Endothelial cell of umbilical vein (primary cell): ENCODE measurements at regions not wholly inside any gene's neighbourhood (a gene's known extent, or its start where the extent isn't known, plus 50 kb on each side); places are given as distances from the start of the nearest gene placed in this dataset.
"Not testable (repeated sequence)": the region's sequence is repeated elsewhere in the genome, so short reads cannot be mapped to it uniquely, and the experiment has no call there.

Experiments used
- BruUV-seq: library from RNA; stranded (reverse); fragments of 400-500 nt; replicated peaks from 2 replicates; lab custom pipeline; 2021; lab: Mats Ljungman, UMichigan
- CTCF ChIA-PET: fragments of 300-600, 350-600 bp; sonication (Branson Sonifier 250); formaldehyde crosslinking; loops from one replicate; lab custom pipeline; 2021; ENCODE audit warnings: antibody characterized with exemption, inconsistent platforms; lab: Charles Lee
- POLR2A ChIA-PET: fragments of 300-600, 350-600 bp; sonication (Branson Sonifier 250); formaldehyde crosslinking; loops from one replicate; lab custom pipeline; 2021; ENCODE audit warnings: antibody characterized with exemption, inconsistent platforms; lab: Charles Lee
- DNase-seq: peaks from one replicate; pipeline ENCODE4 v3.0.0-alpha.2; 2011; ENCODE audit warnings: low read depth, low spot score
- FAIRE-seq: peaks from 2 replicates; lab custom pipeline; 2011; peaks lifted over from hg19 to GRCh38; lab: Jason Lieb, UNC
- H2AFZ ChIP-seq: 2 replicates; pipeline ENCODE4 v1.6.0; 2012; ENCODE audit warnings: low read depth, low read length, control low read depth, inconsistent platforms
- H3K27ac ChIP-seq: 2 replicates; pipeline ENCODE4 v1.5.1; 2011; ENCODE audit warnings: low read depth, mild to moderate bottlenecking, control low read depth, low read length, moderate library complexity; ENCODE audit not compliant: insufficient read depth
- H3K27me3 ChIP-seq, 2 experiments: 2 replicates each; pipeline versions ENCODE4 v1.6.0 to v1.6.1; 2011; ENCODE audit warnings: low read length in 2 of 2, mixed read lengths in 1 of 2; ENCODE audit not compliant: control insufficient read depth in 2 of 2, insufficient read depth in 2 of 2
- H3K36me3 ChIP-seq, 2 experiments: 2 replicates in 1 of 2; 3 replicates in 1 of 2; pipeline ENCODE4 v1.5.1; 2011; ENCODE audit warnings: low read length in 2 of 2, mild to moderate bottlenecking in 1 of 2, moderate library complexity in 1 of 2; ENCODE audit not compliant: control insufficient read depth in 2 of 2, insufficient read depth in 2 of 2; ENCODE audit errors: extremely low read depth in 1 of 2
- H3K4me1 ChIP-seq: 3 replicates; pipeline ENCODE4 v1.5.1; 2011; ENCODE audit warnings: mild to moderate bottlenecking, low read length; ENCODE audit not compliant: control insufficient read depth, insufficient read depth; ENCODE audit errors: extremely low read depth
- H3K4me2 ChIP-seq: 2 replicates; pipeline ENCODE4 v1.6.1; 2011; ENCODE audit warnings: low read length, control low read depth, mixed read lengths; ENCODE audit not compliant: insufficient read depth
- H3K4me3 ChIP-seq, 3 experiments: fragments of 200-600 bp in 1 of 3; sonication (generic), shearing (Covaris generic) in 1 of 3; replicated peaks in 1 of 3; 2 replicates each; pipeline ENCODE4 v1.5.1; 2011 to 2016; ENCODE audit warnings: control low read depth in 3 of 3, low read length in 3 of 3, mild to moderate bottlenecking in 2 of 3, inconsistent platforms in 1 of 3, low read depth in 1 of 3, moderate library complexity in 1 of 3; ENCODE audit not compliant: insufficient read depth in 1 of 3
- H3K79me2 ChIP-seq: 2 replicates; pipeline ENCODE4 v1.6.0; 2012; ENCODE audit warnings: low read length, inconsistent platforms; ENCODE audit not compliant: control insufficient read depth, insufficient read depth
- H3K9ac ChIP-seq: replicated peaks from 2 replicates; pipeline ENCODE3; 2011; ENCODE audit warnings: low read length, control low read depth; ENCODE audit not compliant: insufficient read depth; ENCODE audit errors: extremely low read depth
- H3K9me1 ChIP-seq: replicated peaks from 3 replicates; pipeline ENCODE4 v1.6.0; 2011; ENCODE audit warnings: mild to moderate bottlenecking, low read length; ENCODE audit not compliant: control insufficient read depth, insufficient read depth; ENCODE audit errors: extremely low read depth
- H3K9me3 ChIP-seq: replicated peaks from 2 replicates; pipeline ENCODE4 v1.5.1; 2012; ENCODE audit warnings: low read length, inconsistent platforms; ENCODE audit not compliant: control insufficient read depth, insufficient read depth
- H4K20me1 ChIP-seq: replicated peaks from 2 replicates; pipeline ENCODE3; 2011; ENCODE audit warnings: mild to moderate bottlenecking, low read length; ENCODE audit not compliant: control insufficient read depth, insufficient read depth; ENCODE audit errors: extremely low read depth
- EZH2 ChIP-seq: IDR thresholded peaks from 2 replicates; pipeline ENCODE4 v1.6.1; 2012; ENCODE audit warnings: borderline replicate concordance, low read depth, mild to moderate bottlenecking, moderate library complexity, low read length, inconsistent platforms; ENCODE audit not compliant: severe bottlenecking
- FOS ChIP-seq: IDR thresholded peaks from 2 replicates; pipeline ENCODE4 v1.6.1; 2011; ENCODE audit warnings: mild to moderate bottlenecking, low read length, moderate library complexity, borderline replicate concordance; ENCODE audit not compliant: insufficient read depth
- GATA2 ChIP-seq: IDR thresholded peaks from 2 replicates; pipeline ENCODE4 v1.7.0; 2011; ENCODE audit warnings: low read depth, mild to moderate bottlenecking, moderate library complexity, mixed read lengths, low read length; ENCODE audit not compliant: insufficient read length, insufficient read depth
- JUN ChIP-seq: IDR thresholded peaks from 2 replicates; pipeline ENCODE4 v1.6.1; 2011; ENCODE audit warnings: borderline replicate concordance, low read depth; ENCODE audit not compliant: insufficient read length, insufficient read depth
- MYC ChIP-seq: IDR thresholded peaks from one replicate; pipeline ENCODE4 v1.6.1; 2011; ENCODE audit warnings: mild to moderate bottlenecking, low read depth, low read length
- POLR2A ChIP-seq: IDR thresholded peaks from 2 replicates; pipeline ENCODE4 v1.6.1; 2012; ENCODE audit warnings: low read depth, mild to moderate bottlenecking, control low read depth, low read length
- POLR2AphosphoS5 ChIP-seq: IDR thresholded peaks from 2 replicates; pipeline ENCODE4 v1.6.1; 2012; ENCODE audit warnings: low read depth, mild to moderate bottlenecking, control low read depth, low read length, moderate library complexity; ENCODE audit not compliant: insufficient read depth
- dilution Hi-C: fragments of 300-500 bp; cut with MboI; formaldehyde crosslinking; loops from one replicate; pipeline ENCODE4 v1.15.0; 2019; ENCODE audit warnings: low sequenced_read_pairs; ENCODE audit not compliant: extremely low pct_ligation_motif_present
- intact Hi-C: fragments of 100-400 bp; cut with micrococcal nuclease; formaldehyde crosslinking; loops from one replicate; pipeline ENCODE4 v1.10.0; 2022
- TF ChIP-seq, protein P1 (sequence below): IDR thresholded peaks from 2 replicates; pipeline ENCODE4 v1.6.1; 2011; ENCODE audit not compliant: insufficient read depth, insufficient read length
- TF ChIP-seq, protein P2 (sequence below), 2 donors: IDR thresholded peaks; 1 replicate in 1 of 2; 2 replicates in 1 of 2; pipeline ENCODE4 v1.5.1; 2011; ENCODE audit warnings: low read length in 2 of 2, mild to moderate bottlenecking in 2 of 2, moderate library complexity in 2 of 2, control low read depth in 1 of 2, inconsistent platforms in 1 of 2, low read depth in 1 of 2; ENCODE audit not compliant: insufficient read depth in 1 of 2; ENCODE audit errors: extremely low read depth in 1 of 2

DNA sequence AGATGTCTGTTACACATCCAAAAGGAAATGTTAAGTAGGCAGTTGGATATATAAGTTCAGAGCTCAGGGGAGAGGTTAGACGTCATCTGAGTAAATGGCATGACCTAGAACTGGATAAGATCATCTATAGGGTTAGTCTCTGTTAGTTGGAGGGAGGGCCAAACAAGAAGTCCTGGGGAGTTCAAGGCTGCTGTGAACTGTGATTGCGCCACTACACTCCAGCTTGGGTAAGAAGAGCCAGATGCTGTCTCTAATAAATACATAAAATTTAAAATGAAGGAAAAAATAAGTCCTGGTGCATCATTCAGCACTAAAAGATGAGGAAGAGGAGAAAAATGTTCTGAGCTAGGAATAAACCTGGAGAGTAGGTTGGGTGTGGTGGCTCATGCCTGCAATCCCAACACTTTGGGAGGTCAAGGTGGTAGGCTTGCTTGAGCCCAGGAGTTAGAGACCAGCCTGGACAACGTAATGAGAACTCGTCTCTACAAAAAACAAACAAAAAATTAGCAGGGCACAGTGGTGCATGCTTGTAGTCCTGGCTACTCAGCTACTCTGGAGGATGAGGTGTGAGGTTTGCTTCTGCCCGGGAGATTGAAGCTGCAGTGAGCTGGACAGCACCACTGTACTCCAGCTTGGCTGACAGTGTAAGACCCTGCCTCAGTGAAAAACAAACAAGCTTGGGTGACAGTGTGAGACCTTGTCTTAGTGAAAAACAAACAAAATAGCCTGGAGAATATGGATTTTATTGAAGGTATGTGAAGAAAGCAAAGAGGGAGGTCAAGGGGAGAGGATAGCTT lies 123.6 kb downstream of the ACTBL2 start:
- dilution Hi-C loops (no loop called here), intact Hi-C loops (no loop called here)
- POLR2A ChIA-PET = no interaction called here

DNA sequence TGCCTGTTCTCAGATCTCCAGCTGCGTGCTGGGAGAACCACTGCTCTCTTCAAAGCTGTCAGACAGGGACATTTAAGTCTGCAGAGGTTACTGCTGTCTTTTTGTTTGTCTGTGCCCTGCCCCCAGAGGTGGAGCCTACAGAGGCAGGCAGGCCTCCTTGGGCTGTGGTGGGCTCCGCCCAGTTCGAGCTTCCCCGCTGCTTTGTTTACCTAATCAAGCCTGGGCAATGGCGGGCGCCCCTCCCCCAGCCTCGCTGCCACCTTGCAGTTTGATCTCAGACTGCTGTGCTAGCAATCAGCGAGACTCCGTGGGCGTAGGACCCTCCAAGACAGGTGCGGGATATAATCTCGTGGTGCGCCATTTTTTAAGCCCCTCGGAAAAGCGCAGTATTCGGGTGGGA lies 125.8 kb downstream of the ACTBL2 start:
- H3K9me3 ChIP-seq, intact Hi-C loops, H3K9me1 ChIP-seq, H3K9ac ChIP-seq, H3K27me3 ChIP-seq, FAIRE-seq, H3K36me3 ChIP-seq, BruUV-seq, dilution Hi-C loops, H3K27ac ChIP-seq, CTCF ChIA-PET, DNase-seq, H3K79me2 ChIP-seq, POLR2A ChIA-PET, H3K4me1 ChIP-seq, H3K4me2 ChIP-seq, H2AFZ ChIP-seq, H3K4me3 ChIP-seq, H4K20me1 ChIP-seq: not testable (repeated sequence)

More for the DNA sequence above, 123.6 kb downstream of the ACTBL2 start:
- no peak overlapping the region for H3K4me3 ChIP-seq
- DNase-seq = no peak
- no peak overlapping the region for H3K9ac ChIP-seq
- H3K4me1 ChIP-seq = no peaks in the 10 kb centered on the region
- TF ChIP-seq POLR2A (no peak), EZH2 (no peak), POLR2AphosphoS5 (no peak), GATA2 (no peak), JUN (no peak), FOS (no peak), MYC (no peak)
- TF ChIP-seq, protein P1, sequence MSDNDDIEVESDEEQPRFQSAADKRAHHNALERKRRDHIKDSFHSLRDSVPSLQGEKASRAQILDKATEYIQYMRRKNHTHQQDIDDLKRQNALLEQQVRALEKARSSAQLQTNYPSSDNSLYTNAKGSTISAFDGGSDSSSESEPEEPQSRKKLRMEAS = no peak
- TF ChIP-seq, protein P2, sequence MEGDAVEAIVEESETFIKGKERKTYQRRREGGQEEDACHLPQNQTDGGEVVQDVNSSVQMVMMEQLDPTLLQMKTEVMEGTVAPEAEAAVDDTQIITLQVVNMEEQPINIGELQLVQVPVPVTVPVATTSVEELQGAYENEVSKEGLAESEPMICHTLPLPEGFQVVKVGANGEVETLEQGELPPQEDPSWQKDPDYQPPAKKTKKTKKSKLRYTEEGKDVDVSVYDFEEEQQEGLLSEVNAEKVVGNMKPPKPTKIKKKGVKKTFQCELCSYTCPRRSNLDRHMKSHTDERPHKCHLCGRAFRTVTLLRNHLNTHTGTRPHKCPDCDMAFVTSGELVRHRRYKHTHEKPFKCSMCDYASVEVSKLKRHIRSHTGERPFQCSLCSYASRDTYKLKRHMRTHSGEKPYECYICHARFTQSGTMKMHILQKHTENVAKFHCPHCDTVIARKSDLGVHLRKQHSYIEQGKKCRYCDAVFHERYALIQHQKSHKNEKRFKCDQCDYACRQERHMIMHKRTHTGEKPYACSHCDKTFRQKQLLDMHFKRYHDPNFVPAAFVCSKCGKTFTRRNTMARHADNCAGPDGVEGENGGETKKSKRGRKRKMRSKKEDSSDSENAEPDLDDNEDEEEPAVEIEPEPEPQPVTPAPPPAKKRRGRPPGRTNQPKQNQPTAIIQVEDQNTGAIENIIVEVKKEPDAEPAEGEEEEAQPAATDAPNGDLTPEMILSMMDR (IDR thresholded peaks at IDR 0.05; ENCODE audit: extremely low read depth in 1 of 2, insufficient read depth in 1 of 2, low read depth in 1 of 2, low read length in 2 of 2) = no peak
- CTCF ChIA-PET = interaction anchor here (0.6 to 1.2 kb wide), 6 partner anchors 11 to 274 kb away, joined by 3 to 7 read pairs (median 4); no protein-coding TSS in a partner anchor
- H3K36me3 ChIP-seq = no peaks in the 10 kb centered on the region
- no peaks in the 10 kb centered on the region for H3K79me2 ChIP-seq
- FAIRE-seq = no peak
- H4K20me1 ChIP-seq = no peaks in the 10 kb centered on the region
- H2AFZ ChIP-seq = no peak overlapping the region
- H3K27ac ChIP-seq = no peak overlapping the region
- H3K9me1 ChIP-seq = no peaks in the 10 kb centered on the region
- peaks cover 0 to 2% of the 10 kb centered on the region in 2 experiments for H3K27me3 ChIP-seq
- no TSS peak for BruUV-seq
- no peak overlapping the region for H3K4me2 ChIP-seq
- no peaks in the 10 kb centered on the region for H3K9me3 ChIP-seq
